GM19023 (cell line): ENCODE measurements at regions not wholly inside any gene's neighbourhood (a gene's known extent, or its start where the extent isn't known, plus 50 kb on each side); places are given as distances from the start of the nearest gene placed in this dataset.

Experiments
- ATAC-seq: cut with Tn5 transposase; IDR thresholded peaks from one replicate; pipeline ENCODE4 v1.9.1; 2021; ENCODE audit warnings: mild to moderate bottlenecking, moderate library complexity; ENCODE audit not compliant: unreplicated experiment

DNA sequence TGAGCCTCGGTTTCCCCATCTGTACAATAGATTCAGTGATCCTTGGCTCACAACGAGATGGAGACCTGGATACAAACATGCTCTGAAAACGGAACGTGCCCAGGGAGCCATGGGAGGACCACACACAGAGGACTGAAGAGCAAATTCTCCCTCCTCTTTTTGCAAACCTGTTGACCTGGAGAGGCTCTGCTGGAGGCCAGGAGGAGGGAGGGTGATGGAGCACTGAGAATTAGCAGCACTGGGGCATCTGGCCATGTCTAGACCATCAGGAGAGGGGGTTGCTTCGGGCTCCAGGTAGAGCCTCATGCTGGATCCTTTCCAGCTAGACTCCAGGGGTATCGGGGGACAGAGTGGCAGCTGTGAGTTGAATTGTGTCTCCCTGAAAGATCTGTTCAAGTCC is 97.4 kb upstream of the GPR26 start:
- ATAC-seq: no peak

DNA sequence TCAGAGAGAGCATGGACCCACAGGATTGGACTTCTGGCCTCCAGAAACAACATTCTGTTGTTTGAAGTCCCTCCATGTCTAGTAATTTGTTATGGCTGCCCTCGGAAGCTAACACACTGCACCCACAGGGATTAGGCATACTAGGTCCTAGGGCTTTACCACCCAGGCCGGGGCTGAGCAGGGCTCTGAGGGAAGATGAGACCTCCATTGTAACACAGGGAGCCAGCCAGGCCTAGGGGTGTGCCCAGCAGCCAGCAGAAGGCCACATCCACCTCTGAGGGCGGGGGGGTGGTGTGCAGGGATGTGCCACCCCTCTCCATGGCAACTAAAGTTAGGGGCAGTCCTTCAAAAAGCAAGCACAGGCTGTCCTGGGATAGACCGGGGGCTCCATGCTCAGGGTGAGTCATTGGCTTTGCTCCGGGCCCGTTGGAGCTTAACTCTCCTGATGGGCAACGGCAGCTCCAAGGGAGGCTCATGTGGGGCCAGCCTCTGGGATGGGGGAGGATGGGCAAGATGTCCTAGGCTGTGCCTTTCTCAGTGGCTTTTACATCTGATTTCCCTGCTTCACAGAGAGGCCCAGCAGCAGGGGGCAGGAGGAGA is 96.6 kb upstream of the GPR26 start:
- no peak for ATAC-seq

DNA sequence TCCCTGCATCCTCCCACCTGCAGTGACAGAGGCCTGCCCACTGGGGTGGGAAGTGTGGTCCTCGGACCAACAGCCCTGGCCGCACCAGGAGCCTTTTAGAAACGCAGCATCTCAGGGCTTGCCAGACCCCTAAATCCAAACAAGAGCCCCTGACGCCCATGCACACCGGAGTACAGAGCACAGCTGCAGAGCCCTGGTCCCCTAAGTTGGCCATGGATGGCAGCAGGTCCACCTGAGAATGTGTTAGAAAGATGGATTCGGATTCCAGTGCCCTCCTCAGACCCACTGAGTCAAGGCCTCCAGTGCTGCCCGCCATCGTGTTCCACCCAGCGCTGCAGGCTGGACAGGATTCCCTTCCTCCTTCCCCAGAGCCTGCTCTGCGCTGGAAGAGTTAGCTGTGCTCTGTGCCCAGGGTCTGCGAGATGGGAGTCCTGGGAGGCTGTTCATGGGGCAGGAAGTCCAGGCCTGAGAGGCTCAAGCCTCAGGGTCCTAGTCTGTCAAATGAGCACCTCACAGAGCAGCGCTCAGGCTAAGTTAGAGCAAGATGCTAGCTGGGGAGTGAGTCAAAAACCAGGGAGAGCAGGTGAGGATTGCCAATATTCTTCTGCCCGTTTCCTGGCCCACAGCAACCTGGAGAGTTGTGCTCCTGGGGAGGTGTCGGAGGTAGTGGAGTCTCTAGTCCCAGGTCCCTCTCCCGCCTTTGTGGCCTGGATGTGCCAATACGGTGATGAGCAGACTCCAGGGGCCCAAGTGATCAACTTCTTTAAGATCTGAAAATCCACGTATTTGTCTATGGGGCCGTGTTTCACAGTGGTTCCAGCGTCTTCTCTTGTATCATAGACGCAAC is 95.9 kb upstream of the GPR26 start:
- ATAC-seq: no peak

DNA sequence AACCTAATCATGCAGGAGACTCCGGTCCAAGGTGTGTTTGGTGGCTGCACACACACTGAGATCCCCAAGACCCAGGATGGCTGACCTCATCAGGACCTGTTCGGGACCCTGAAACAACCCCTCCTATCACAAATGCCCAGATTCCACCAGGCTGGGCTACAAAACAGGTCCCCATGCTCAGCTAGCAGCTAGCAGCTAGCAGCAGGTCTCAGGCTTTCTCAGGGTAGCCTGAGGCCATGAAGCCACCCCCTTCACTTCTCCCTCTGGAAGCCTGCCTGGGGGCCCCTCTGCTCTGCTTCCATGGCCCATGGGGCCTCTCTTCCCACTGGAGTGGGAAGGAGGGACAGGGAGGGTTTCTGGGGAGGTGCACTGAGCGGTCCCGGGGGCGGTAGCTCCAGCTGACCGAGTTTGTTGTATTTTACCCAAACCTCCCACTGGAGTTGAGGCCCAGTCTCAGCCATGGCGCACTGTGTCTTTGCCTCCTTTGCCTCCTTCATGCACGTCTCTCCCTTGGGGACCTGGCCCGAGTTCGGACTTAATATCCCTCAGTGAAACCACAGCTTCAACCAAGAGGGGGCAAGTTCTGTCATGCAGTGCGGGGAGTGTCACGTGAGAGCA is 95.1 kb upstream of the GPR26 start:
- ATAC-seq: no peak

DNA sequence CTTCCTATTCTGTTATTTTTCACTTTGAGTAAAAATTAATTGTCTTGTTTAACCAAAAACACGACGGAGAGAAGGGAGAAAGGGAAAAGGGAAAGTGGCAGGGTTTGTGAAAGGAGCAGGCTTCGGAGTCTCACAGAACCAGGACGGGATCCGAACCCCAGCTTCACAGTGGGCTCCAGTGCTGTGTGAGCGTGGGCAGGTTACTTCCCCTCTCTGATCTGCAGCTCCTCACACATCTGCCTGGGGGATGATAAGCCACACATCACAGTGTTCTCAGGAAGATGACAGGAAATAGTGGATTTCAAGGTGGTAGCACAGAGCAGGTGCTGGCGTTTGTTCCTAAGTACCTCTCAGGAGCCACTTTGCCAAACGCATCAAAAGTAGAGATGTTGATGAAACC is 94.2 kb upstream of the GPR26 start:
- no peak for ATAC-seq

DNA sequence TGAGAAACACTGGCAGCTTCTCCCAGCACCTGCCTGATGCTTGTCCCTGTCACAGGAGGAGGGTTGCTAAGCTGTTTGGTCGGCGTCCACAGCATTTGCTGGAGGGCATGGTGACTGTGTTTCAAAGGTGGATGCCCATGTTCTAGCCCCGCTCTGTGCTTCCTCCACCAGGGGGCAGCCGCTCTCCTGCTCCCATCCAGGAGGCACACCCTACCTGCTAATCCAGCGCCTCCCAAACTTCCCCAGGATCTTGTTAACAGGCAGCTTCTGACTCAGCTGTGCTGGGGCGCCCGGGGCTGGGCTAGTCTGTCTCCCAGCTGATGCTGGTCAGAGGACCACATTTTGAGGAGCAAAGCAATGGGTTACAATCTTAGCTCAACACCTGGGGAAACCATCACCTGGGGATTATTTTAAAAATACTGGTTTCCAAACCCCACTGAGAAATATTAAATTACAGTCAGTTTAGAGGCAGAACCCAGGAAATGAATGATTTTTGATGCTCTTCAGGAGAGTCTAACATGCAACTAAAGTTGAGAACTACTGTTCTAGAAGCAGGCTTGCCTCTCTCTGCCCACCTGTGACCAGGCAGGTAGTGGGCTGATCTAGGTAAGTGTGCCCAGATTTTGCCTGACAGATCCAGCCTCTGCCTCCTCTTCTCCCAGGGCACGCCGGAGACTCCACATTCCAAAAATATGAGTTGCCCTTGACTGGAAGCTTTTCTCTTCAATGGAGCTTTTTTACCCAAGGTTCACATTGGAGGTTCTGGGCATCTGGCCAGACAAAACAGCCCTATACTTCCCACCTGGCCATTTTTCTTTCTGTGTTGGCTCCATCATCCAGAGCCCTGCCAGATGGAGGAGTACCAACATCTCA is 92.7 kb upstream of the GPR26 start:
- ATAC-seq: no peak

DNA sequence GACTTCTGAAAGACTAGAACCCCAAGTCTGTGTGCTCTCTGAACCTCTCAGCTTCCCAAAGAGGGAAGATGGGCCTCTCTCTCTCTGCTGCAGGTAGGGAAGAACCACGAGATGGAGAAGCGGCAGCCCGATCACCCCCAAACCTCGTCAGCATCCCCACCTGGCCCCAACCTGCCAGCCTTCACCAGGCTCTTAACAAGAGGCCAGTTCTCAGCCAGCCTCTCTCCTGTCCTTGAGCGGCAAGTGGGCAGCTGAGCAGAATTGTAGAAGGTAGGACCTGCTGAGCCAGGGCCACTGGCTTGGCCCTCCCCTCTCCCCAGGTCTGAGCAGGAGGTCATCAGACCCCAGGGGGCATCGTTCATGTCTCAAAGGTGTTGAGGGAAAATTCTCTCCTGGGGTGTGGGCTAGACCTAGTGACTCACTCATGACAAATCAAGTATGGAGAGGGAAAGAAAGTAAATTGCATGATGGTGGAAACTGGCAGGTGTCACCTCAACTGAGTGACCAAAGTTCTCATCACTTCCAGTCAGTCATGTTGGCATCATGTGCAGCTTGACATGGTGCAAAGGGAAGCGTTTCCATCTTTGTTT is 92.0 kb upstream of the GPR26 start:
- ATAC-seq: no peak

DNA sequence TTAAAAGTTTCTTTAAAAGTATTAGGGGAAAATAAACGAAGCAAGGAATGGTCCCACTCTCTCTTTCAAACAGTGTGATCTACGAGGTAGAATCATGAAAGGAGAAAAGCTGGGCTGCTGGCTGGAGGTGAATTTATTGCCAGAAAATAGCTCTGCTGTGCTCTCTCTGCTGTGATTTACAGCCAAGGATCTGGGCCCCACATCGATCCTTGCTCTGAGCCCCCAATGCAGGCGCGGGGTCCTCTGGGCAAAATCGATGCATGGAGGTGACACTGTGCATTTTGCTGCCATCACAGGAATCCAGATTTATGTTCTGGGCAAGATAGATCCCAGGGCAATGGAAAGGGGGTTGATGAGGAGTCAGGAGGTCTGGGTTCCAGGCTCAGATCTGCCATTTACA is 91.0 kb upstream of the GPR26 start:
- ATAC-seq: no peak

DNA sequence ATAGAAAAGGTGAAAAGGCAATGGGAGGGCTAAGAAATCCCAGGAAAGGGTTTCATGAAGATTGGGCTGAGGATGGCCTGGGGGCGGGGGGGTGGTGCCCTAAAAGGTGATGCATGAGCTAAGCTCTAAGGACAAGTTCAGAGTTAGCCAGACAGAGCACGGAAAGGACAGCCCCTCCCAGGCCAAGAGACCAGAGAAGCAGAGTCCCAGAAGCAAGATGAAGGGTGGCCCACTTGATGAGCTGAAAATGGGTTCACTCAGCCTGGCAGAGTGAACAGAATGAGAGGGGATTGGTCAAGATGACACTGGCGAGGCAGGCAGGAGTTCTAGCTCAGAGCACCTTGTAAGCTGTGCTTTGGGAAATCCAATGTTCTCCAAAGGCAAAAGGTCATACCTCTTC is 89.4 kb upstream of the GPR26 start:
- ATAC-seq: no peak

DNA sequence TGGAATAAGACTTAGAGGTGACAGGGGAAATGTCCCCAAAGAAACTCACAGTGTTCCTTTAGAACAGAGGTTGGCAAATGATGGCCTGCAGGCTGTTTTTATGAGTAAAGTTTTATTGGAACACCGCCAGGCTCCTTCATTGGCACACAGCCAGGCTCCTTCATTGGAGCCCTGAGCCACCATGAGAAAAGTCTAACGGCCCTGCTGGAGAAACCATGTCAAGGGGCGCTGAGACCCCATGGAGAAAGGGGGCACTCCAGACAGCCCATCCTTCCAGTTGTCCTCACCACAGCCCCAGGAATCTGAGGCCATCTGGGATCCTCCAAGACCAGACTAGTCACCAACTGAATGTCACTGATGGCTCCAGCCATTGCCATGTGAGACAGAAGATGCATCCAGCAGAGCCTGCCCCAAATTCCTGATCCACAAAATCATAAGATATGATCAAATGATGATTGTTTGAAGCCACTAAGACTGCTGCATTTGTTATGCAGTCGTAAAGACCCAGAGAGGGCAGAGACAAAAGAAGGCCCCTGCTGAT is 88.2 kb upstream of the GPR26 start:
- ATAC-seq: no peak

DNA sequence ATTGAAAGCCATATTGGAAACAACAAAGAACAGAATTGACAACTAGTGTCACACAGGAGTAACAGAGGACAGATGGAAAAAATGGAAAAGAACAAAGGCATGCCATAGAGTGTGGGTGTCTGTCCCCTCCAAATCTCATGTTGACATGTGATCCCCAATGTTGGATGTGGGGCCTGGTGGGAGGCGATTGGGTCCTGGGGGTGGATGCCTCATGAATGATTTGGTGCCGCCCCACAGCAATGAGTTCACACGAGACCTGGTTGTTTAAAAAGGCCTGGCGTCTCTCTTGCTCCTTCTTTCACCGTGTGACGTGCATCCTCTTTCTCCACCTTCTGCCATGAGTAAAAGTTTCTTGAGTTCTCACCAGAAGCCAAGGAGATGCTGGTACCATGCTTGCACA is 87.4 kb upstream of the GPR26 start:
- no peak for ATAC-seq

DNA sequence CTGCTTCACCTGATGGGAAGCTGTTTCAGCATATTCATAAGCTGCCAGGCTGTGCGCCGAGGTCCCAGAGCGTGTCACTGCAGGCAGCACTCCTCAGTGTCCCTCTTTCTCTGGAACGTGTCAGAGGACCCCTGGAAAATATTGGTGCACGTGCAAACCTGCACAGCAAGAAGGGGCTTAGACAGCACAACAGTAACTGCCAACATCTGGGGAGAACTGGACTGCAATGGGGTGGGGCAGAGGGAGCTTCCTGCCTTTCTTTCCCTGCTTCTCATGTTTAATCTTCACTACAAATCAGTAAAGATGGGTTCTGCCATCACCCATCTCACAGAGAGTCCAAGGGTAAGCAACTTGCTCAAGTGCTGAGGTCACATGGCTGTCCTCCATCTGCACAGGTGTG is 86.5 kb upstream of the GPR26 start:
- no peak for ATAC-seq

DNA sequence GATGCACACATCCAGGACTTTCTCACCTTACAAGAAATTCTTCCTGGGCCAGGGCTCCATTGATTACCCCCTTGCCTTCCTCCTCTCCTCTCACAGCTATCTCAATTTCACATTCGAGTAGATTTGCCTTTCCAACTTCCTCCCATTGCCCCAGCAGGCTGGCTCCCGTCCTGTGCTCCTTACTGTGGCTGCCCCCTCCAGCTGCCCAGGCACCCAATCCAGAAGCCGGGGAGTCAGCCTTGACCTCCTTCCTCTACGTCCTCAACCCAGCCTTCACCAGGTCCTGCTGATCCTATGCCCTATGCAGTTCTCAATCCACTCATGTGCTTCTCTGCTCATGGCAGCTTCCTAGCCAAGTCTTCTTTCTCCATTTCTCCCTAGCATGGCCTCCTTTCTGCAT is 85.7 kb upstream of the GPR26 start:
- ATAC-seq: no peak

DNA sequence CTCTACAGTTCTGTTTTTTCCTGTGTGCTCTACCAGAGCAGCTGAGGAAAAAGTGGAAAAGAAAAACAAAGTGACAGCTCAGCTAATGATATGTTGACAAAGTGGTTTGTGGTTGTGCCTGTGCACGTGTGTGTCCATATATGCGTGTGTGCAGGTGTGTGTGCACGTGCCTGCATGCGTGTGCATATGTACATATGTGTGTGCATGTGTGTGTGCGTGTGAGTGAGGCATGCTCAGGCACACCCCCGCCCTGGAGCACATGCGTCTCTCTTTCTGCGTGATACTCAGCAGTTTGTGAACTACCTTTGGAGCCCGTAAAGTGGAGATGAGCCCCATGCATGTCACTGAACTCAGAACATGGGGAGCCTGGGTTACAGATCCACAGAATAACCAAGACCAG is 84.5 kb upstream of the GPR26 start:
- ATAC-seq: no peak

DNA sequence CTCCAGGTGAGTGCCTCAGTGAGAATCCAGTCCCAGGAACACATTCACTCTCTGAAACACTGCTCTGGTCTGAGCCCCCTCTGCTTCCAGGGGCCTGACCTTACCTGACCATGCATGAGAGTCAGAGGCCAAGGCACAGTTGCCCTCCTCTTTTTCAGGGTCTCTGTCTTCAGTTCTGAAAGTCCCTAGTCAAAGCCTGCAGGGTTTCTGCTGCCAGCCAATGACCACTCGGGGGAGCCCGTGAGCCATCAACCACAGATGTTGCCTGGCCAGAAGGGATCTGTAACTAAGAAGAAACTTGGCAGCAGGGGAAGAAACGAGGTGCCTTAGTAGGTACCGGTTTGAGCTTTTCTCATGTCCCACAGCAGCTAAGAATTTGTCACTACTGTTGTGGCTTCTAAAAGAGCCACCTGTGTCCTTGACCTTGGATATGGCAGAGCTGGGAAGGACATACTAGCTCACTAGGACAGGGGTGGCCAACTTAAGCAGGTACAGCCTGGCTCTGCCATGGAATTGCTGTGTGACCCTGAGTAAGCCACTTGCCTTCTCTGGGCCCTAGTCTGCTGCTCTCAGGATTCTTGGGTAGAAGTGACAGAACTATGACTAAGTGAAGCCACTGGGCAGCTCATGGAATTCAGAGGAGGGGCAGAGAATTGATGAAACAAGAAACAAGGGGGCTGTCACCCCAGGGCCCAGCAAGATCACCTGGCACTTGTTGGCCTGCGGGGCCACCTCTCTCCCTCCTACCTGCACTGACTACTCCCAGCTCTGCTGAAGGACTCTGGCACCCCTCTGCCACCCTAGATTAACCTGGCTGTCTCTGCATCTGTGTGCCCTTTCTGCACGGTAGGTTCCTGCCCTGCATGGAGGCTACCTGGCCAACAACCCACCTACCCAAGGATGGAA is 83.8 kb upstream of the GPR26 start:
- ATAC-seq: no peak

DNA sequence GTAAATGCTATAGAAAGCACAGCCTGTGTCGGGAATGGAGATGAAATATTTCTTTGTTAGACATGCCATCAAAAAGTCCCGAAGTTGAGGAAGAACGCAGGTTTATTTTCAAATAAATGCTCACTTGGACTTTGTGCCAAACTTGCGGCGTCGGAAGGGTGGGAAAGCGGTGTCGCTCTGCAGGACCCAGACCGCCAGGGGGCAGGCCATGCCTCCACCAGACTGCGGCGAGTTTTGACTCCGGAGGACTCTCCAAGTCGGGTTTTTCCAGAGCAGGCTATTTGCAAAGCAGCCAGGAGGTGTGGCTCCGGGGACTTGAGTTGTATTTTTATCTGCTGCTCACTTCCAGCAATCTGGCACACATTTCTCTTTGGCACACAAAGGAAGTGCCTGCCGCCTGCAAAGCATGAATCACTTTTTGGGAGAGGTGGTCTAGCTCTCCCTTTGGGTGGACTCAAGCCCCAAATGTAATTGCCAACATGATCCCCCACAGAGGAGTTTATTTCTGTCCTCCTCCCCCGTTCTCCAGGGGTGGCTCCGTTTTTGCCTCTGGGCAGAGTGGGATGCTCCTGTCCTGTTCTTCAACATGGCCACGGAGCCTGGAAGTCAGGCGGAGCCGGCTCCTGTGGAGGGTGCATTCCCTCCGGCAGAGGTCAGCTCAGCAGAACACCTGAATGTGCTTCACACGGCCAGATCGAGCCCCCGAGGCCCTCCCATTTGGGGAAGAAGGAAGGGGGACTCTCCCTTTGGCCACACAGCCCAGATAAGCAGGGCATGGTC is 82.3 kb upstream of the GPR26 start:
- no peak for ATAC-seq

DNA sequence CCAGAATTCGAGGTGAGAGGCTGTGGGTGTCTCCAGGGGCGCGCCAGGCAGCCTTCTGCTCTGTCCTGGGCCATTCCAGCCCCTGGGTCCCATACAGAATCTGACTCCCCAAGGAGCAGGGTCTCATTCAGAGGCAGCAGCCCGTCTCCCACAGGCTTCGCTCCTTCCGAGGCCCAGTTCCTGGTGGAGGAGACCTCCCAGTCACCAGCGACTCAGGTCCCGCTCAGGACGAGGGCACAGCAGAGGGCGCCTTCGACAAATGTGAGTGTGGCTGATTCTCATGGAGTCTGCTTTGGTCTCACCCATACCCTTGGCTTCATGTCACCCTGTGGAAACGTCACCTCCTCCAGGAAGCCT is 81.8 kb upstream of the GPR26 start:
- no peak for ATAC-seq

DNA sequence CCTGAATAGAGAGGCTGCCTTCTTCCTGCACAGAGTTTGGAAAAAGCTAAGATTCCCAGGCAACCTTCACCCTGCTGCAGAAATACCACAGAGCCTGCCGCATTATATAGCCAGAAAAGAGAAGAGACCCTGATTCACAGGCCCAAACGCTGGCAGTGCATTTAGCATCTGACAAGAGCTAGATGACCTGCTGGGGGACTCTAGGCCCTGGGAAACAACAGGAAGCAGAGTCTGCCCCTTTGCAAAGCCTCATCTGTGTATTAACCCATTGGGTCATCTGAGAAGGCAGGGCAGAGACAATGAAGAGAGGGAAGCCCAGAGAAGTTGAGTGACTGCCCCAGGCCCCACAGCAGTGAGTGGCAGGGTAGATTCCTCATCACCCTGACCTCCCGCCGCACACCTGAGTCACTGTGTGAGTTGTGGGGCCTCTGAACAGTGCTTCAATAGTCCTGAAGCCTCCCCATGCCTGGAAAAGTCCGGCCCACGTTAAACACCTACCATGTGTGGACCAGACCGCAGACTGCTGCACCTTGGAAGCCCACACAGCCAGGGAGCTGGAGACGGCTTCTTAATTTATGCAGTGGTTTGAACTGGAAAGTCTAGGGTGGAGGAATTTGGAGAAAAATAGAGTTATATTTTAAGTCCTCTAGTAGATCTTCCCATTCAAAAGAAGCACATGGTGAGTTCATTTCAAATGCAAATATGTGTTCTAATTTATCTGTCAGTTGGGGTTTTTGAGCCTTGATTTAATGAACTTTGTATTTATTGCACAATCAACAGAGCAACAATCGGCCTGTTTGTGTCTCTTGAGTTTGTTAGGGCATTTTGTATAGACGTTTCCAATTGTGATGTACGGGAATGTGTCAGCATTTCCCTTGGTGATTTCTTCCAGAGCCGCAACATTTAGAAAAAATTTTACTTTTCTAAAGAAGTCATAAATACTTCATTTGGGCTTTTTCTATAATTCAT is 80.4 kb upstream of the GPR26 start:
- no peak for ATAC-seq
